GM19351 (cell line): ENCODE measurements at regions not wholly inside any gene's neighbourhood (a gene's known extent, or its start where the extent isn't known, plus 50 kb on each side); places are given as distances from the start of the nearest gene placed in this dataset.

Experiments used
- ATAC-seq: cut with Tn5 transposase; IDR thresholded peaks from one replicate; pipeline ENCODE4 v1.9.1; 2021; ENCODE audit warnings: mild to moderate bottlenecking, moderate library complexity; ENCODE audit not compliant: unreplicated experiment

- no peak for ATAC-seq
These were observed 60.6 kb upstream of the ARL15 start for GRCh38 chr5:54370982-54371381.

DNA sequence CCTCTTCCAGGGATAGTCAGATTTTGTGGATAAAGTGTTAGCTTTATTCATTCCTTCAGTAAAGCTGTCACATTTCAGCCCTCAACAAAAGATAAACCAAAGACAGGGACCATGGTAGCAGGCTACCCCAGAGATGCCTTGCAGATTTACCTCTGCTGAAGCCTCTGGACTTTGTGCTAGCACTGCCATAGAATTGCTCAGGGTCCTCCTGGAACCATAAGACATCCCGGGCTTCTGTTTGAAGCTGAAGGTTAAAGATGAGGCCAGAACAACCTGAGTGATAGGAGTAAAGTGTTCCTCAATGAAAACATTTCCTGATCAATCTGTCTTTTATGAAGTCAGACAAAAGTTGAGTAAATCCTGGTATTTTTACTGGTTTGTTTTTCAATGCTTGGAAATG, 57.5 kb upstream of the ARL15 start:
- ATAC-seq: no peak

DNA sequence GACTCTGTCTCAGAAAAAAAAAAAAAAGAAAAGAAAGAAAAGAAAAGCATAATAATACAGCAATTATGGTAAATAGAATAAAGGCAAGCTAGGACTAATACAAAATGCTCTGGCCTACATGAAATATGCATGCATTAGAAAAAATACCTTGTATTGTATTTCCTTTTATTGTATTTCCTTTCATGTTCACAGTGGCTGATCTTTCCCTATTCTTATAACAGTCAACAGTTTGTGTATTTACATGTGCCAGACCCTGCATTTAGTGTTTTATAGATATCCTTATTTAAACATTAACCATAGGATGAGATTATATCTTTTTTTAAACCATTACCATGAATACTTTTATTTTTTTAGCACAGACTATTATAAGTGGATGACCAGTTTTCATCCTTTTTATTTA, 56.3 kb upstream of the ARL15 start:
- ATAC-seq: no peak

DNA sequence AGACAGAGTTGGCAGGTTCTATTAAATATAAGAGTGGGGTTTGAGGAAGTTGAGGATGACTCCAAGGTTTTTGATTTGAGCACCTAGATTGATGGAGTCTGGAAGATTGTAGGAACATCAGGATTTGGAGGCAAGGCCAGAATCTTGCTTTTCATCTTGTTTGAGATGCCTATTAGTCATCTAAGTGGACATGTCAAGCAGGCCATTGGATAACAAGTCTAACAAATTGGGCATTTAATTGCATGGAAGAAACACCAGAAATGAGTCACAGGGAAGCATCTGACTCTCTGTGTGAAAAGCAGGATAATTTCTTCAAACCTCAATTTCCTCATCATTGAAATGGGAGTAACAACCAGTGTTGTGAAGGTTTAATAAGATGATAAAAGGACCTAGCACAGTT, 53.3 kb upstream of the ARL15 start:
- ATAC-seq: no peak

GRCh38 chr5:54362992-54363625, 52.7 kb upstream of the ARL15 start:
- no peak for ATAC-seq

GRCh38 chr5:54362434-54362833, 52.1 kb upstream of the ARL15 start:
- ATAC-seq: no peak

GRCh38 chr5:54361691-54362411, 51.5 kb upstream of the ARL15 start:
- ATAC-seq: no peak

DNA sequence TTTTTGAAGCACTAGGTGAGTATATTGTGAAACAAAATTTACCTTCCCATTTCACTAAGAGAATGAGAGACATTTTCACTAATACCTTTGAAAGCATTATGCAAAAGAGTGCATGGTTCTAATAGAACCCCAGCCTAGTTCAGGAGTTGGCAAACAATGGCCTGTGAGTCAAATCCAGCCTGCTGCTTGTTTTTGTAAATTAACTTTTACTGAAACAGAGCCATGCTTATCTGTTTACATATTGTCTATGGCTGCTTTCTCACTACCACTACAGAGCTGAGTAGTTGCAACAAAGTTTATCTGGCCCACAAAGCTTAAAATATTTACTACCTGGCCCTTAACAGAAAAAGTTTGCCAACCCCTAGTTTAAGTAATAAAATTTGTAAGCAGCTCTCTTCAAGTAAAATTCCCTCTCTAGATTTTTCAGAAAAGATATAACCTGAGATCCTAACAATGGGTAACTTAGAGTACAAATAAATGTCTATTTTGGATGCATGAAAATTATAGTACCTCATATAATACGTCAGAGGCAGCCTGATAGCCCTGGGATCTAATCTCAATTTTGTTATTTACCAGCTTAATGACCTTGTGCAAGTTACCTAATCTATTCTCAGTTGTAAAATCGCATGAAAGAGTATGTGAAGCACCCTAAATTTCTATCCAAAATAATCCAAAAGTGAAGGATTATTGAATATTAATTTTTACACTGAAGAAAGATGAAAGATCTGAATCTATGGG, 50.7 kb upstream of the ARL15 start:
- no peak for ATAC-seq
